Erythroblast (primary cell): ENCODE measurements at regions not wholly inside any gene's neighbourhood (a gene's known extent, or its start where the extent isn't known, plus 50 kb on each side); places are given as distances from the start of the nearest gene placed in this dataset.

Source experiments
- DNase-seq, 2 experiments: peaks; one replicate each; lab custom pipeline; 2025; lab: John Stamatoyannopoulos, UW
- GATA1 ChIP-seq: IDR thresholded peaks from 2 replicates; pipeline ENCODE4 v1.6.1; 2011; ENCODE audit warnings: low read depth, mild to moderate bottlenecking, control low read depth, low read length, moderate library complexity
- POLR2A ChIP-seq: IDR thresholded peaks from 2 replicates; pipeline ENCODE4 v1.6.1; 2011; ENCODE audit warnings: mild to moderate bottlenecking, low read length

- TF ChIP-seq GATA1: no peak
- no peak for TF ChIP-seq POLR2A
- no peak for DNase-seq
Measured at GRCh38 chr4:152102436-152103000, 341.7 kb upstream of the GATB start.

- no peak for DNase-seq
- TF ChIP-seq POLR2A (no peak), GATA1 (no peak)
Measured at GRCh38 chr4:152101556-152102435, 341.0 kb upstream of the GATB start.

GRCh38 chr4:152100379-152101201 is 339.8 kb upstream of the GATB start:
- TF ChIP-seq GATA1 (no peak), POLR2A (no peak)
- no peak for DNase-seq

- TF ChIP-seq GATA1: no peak
- TF ChIP-seq POLR2A: no peak
- no peak for DNase-seq
Measured at GRCh38 chr4:152099981-152100378, 339.2 kb upstream of the GATB start.

- no peak for TF ChIP-seq POLR2A
- DNase-seq: no peak
Measured at GRCh38 chr4:152099555-152099954, 338.7 kb upstream of the GATB start.

GRCh38 chr4:152099061-152099425 is 338.2 kb upstream of the GATB start:
- TF ChIP-seq POLR2A: no peak
- no peak for TF ChIP-seq GATA1

GRCh38 chr4:152098365-152099060 is 337.7 kb upstream of the GATB start:
- TF ChIP-seq POLR2A (no peak), GATA1 (no peak)
- DNase-seq: no peak

More at GRCh38 chr4:152099061-152099425, 338.2 kb upstream of the GATB start:
- DNase-seq: no peak

GRCh38 chr4:152097371-152097770 is 336.6 kb upstream of the GATB start:
- TF ChIP-seq POLR2A: no peak
- no peak for TF ChIP-seq GATA1
- DNase-seq: no peak

GRCh38 chr4:152095701-152096070 is 334.9 kb upstream of the GATB start:
- no peak for DNase-seq
- TF ChIP-seq GATA1 (no peak), POLR2A (no peak)

- TF ChIP-seq POLR2A (no peak), GATA1 (no peak)
- no peak for DNase-seq
Measured at GRCh38 chr4:152094970-152095700, 334.3 kb upstream of the GATB start.

- no peak for DNase-seq
- TF ChIP-seq POLR2A (no peak), GATA1 (no peak)
Measured at GRCh38 chr4:152091405-152091804, 330.6 kb upstream of the GATB start.

- DNase-seq: no peak
- TF ChIP-seq GATA1 (no peak), POLR2A (no peak)
Measured at GRCh38 chr4:152090543-152090942, 329.7 kb upstream of the GATB start.

GRCh38 chr4:152089584-152089983 is 328.8 kb upstream of the GATB start:
- no peak for DNase-seq
- no peak for TF ChIP-seq GATA1
- TF ChIP-seq POLR2A: no peak
